Ishikawa (cell line): ENCODE measurements at regions not wholly inside any gene's neighbourhood (a gene's known extent, or its start where the extent isn't known, plus 50 kb on each side); places are given as distances from the start of the nearest gene placed in this dataset.

Experiments used
- CEBPB ChIP-seq: IDR thresholded peaks from 2 replicates; pipeline ENCODE4 v1.6.1; 2012
- CREB1 ChIP-seq: IDR thresholded peaks from 2 replicates; pipeline ENCODE4 v1.6.1; 2012; ENCODE audit warnings: low read depth
- EGR1 ChIP-seq: IDR thresholded peaks from 2 replicates; pipeline ENCODE4 v1.6.1; 2012
- EP300 ChIP-seq: IDR thresholded peaks from 2 replicates; pipeline ENCODE4 v1.6.1; 2012; ENCODE audit warnings: borderline replicate concordance
- FOXM1 ChIP-seq: IDR thresholded peaks from 2 replicates; pipeline ENCODE4 v1.6.1; 2012; ENCODE audit warnings: low read depth, borderline replicate concordance
- NFIC ChIP-seq: IDR thresholded peaks from 2 replicates; pipeline ENCODE4 v1.6.1; 2012
- RAD21 ChIP-seq: IDR thresholded peaks from 2 replicates; pipeline ENCODE4 v1.6.1; 2012; ENCODE audit warnings: low read depth
- TAF1 ChIP-seq: IDR thresholded peaks from 2 replicates; pipeline ENCODE4 v1.6.1; 2012; ENCODE audit warnings: low read depth, mild to moderate bottlenecking
- TCF12 ChIP-seq: IDR thresholded peaks from 2 replicates; pipeline ENCODE4 v1.6.1; 2012; ENCODE audit warnings: low read depth
- TEAD4 ChIP-seq: IDR thresholded peaks from 2 replicates; pipeline ENCODE4 v1.6.1; 2012
- YY1 ChIP-seq: IDR thresholded peaks from 2 replicates; pipeline ENCODE4 v1.6.1; 2012; ENCODE audit warnings: low read depth
- ZBTB7A ChIP-seq: IDR thresholded peaks from 2 replicates; pipeline ENCODE4 v1.6.1; 2012; ENCODE audit warnings: low read depth
- TF ChIP-seq, protein P1 (sequence below): IDR thresholded peaks from 2 replicates; pipeline ENCODE4 v1.6.1; 2012; ENCODE audit warnings: low read depth, mild to moderate bottlenecking
- TF ChIP-seq, protein P2 (sequence below): IDR thresholded peaks from 2 replicates; pipeline ENCODE4 v1.6.1; 2012
- TF ChIP-seq, protein P3 (sequence below): IDR thresholded peaks from 2 replicates; pipeline ENCODE4 v1.6.1; 2012

DNA sequence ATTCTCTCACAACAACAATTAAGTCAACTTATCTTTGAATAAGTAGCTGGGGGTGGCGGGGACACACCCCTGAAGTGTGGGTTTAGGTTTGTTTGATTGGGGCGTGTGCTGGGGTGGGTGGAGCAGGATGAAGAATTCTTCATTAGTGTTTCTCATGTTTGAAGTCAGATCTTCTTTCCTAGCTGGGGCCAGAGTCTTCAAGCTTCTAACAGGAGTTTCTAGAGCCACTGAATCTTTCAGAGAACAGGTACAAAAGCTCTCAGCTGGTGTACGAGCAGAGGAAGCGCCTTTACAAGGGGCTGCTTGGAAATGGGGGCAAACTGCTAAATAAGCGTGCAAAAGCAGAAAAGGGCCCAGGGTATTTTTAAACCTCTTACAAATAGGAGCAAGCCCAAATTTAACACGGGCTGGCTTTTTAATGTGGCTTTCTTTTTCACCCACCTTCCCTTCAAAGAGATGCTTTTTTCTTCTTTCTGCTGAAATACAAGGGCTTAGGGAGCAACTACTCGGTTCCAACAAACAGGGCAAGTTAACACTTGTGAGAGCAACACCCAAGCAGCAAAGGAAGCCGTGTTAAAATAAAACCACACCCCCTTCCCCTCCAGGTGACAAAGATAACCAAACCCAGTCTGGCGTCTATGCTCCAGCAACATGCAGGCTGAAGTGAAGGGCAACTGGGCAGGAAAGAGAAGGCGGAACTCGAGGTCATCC is 86.9 kb upstream of the RASGRP1 start:
- TF ChIP-seq, protein P1, sequence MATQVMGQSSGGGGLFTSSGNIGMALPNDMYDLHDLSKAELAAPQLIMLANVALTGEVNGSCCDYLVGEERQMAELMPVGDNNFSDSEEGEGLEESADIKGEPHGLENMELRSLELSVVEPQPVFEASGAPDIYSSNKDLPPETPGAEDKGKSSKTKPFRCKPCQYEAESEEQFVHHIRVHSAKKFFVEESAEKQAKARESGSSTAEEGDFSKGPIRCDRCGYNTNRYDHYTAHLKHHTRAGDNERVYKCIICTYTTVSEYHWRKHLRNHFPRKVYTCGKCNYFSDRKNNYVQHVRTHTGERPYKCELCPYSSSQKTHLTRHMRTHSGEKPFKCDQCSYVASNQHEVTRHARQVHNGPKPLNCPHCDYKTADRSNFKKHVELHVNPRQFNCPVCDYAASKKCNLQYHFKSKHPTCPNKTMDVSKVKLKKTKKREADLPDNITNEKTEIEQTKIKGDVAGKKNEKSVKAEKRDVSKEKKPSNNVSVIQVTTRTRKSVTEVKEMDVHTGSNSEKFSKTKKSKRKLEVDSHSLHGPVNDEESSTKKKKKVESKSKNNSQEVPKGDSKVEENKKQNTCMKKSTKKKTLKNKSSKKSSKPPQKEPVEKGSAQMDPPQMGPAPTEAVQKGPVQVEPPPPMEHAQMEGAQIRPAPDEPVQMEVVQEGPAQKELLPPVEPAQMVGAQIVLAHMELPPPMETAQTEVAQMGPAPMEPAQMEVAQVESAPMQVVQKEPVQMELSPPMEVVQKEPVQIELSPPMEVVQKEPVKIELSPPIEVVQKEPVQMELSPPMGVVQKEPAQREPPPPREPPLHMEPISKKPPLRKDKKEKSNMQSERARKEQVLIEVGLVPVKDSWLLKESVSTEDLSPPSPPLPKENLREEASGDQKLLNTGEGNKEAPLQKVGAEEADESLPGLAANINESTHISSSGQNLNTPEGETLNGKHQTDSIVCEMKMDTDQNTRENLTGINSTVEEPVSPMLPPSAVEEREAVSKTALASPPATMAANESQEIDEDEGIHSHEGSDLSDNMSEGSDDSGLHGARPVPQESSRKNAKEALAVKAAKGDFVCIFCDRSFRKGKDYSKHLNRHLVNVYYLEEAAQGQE = no peak
- TF ChIP-seq TEAD4 (no peak), YY1 (no peak), CEBPB (no peak), FOXM1 (no peak), EGR1 (no peak), CREB1 (no peak), RAD21 (no peak), ZBTB7A (no peak), NFIC (no peak)
- TF ChIP-seq, protein P2, sequence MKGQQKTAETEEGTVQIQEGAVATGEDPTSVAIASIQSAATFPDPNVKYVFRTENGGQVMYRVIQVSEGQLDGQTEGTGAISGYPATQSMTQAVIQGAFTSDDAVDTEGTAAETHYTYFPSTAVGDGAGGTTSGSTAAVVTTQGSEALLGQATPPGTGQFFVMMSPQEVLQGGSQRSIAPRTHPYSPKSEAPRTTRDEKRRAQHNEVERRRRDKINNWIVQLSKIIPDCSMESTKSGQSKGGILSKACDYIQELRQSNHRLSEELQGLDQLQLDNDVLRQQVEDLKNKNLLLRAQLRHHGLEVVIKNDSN = no peak
- TF ChIP-seq, protein P3, sequence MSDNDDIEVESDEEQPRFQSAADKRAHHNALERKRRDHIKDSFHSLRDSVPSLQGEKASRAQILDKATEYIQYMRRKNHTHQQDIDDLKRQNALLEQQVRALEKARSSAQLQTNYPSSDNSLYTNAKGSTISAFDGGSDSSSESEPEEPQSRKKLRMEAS = no peak

DNA sequence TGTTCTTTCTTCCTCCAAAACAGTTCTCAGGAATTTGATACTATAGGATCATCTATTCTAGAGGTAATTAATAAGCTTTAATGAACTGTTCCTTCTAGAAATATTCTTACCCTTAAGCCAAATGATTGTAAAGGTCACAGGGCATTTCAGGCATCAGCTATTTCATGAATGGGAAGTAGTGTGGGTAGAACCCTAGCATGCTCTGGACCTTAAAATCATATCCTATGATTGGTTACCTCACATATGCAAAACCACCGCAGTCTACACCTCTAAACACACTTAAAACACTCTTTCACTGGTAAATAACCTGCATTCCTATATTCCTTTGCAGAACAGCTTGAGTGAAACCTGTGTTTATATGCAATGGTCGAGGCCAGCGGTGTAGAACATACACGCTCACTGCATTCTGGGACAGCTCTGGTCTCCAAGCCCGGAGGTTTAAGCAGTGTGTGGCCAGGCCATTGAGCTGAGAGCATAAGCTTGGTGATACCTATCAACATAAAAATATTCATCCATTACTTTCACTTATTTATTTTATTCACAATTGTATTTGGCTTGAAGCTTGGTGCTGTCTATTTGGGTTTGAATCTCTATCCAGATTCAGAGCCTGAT is 87.7 kb upstream of the RASGRP1 start:
- no peak for TF ChIP-seq NFIC
- no peak for TF ChIP-seq YY1

DNA sequence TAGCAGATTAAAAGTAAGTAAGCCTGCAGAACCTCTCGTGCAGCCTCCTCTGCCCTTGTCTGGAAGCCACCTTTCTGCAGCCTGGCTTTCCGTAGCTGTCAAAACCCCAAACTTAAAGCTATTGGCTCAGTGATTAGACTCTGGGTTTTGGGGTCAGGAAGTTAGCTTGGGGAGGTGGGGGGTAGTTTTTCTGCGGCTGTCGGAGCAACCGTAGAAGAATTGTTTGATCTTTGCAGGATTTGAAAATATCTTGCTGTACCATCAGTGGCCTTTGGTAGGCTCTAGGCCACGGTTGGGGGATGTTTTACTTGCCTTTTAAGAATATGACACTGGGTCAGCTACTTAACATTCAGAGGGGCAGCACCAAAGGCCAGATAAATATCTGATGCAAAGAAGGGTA is 88.4 kb upstream of the RASGRP1 start:
- TF ChIP-seq EGR1 = no peak
- TF ChIP-seq TEAD4 = no peak
- TF ChIP-seq CEBPB = no peak
- TF ChIP-seq EP300 = no peak
- TF ChIP-seq, protein P2 = no peak
- TF ChIP-seq TAF1 = no peak
- TF ChIP-seq NFIC = no peak
- no peak for TF ChIP-seq RAD21
- TF ChIP-seq TCF12 = no peak
- no peak for TF ChIP-seq ZBTB7A
- TF ChIP-seq, protein P1 = no peak
- no peak for TF ChIP-seq FOXM1
- TF ChIP-seq, protein P3 = no peak
- no peak for TF ChIP-seq CREB1
- TF ChIP-seq YY1 = no peak

DNA sequence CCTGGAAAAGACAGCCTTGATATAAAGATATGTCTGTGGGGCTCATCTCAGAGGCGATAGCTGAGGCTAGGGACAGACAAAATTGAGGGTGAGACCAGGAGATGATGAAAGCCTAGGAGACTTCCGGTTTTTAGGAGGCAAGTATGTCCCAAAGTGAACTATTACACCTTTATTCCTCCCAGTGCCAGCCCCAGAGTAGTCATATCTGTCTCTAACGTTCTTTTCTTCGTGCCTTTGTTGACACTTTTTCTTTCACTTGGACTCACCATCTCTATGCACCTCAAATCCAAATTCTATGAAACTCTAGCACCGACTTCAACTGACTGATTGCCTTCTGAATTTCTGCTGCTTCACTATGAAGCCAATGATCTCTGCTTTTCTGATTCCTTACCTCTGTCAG is 93.8 kb upstream of the RASGRP1 start:
- TF ChIP-seq TCF12 (no peak), FOXM1 (no peak), NFIC (no peak), CEBPB (no peak), EGR1 (no peak), TEAD4 (no peak), TAF1 (no peak), CREB1 (no peak), RAD21 (no peak), ZBTB7A (no peak), YY1 (no peak)
- TF ChIP-seq, protein P1 = no peak
- TF ChIP-seq, protein P2 = no peak
- TF ChIP-seq, protein P3 = no peak
